Right lobe of liver (tissue), 4 donors: ENCODE measurements at regions not wholly inside any gene's neighbourhood (a gene's known extent, or its start where the extent isn't known, plus 50 kb on each side); places are given as distances from the start of the nearest gene placed in this dataset.

ENCODE experiments used
- CTCF ChIP-seq, 4 donors: fragments of 200-600 bp in 3 of 4; fragments of 450-650 bp in 1 of 4; IDR thresholded peaks; one replicate each; pipeline versions ENCODE4 v1.5.1 to v1.8.0; 2016 to 2022; ENCODE audit warnings: antibody characterized with exemption in 4 of 4, mild to moderate bottlenecking in 2 of 4
- POLR2A ChIP-seq: fragments of 450-650 bp; IDR thresholded peaks from one replicate; pipeline ENCODE4 v1.6.1; 2017; ENCODE audit warnings: antibody characterized with exemption, mild to moderate bottlenecking
- donor health status: DM: no; HTN: no; CAD: no.
- donor health status: DM: no; HTN: no; CAD: no.
- donor health status: DM: no; HTN: yes; CAD: no.

GRCh38 chr1:147837129-147837963 lies 65.2 kb upstream of the GJA8 start:
- TF ChIP-seq CTCF (IDR thresholded peaks at IDR 0.05) (no peak), POLR2A (no peak)
